T1000 (cell line): ENCODE measurements at regions not wholly inside any gene's neighbourhood (a gene's known extent, or its start where the extent isn't known, plus 50 kb on each side); places are given as distances from the start of the nearest gene placed in this dataset.
A peak's percentile ranks its signal among the peaks of the same experiment; 100 is the strongest.
"Not testable (repeated sequence)": the region's sequence is repeated elsewhere in the genome, so short reads cannot be mapped to it uniquely, and the experiment has no call there.

Experiments used
- DNase-seq: peaks from one replicate; lab custom pipeline; 2025; ENCODE audit warnings: mixed read lengths; lab: John Stamatoyannopoulos, UW

- no peak for DNase-seq
Observed at GRCh38 chr2:126050991-126051736, 604.8 kb upstream of the GYPC start.

- DNase-seq = not testable (repeated sequence)
Observed at GRCh38 chr2:126051737-126052240, 604.2 kb upstream of the GYPC start.

- no peak for DNase-seq
Observed at GRCh38 chr2:126059379-126059778, 596.6 kb upstream of the GYPC start.

GRCh38 chr2:126085011-126085795, 570.8 kb upstream of the GYPC start:
- no peak for DNase-seq

GRCh38 chr2:126100962-126101361, 555.0 kb upstream of the GYPC start:
- DNase-seq = no peak

GRCh38 chr2:126106006-126106405, 550.0 kb upstream of the GYPC start:
- DNase-seq = no peak

- no peak for DNase-seq
Observed at GRCh38 chr2:126107883-126108282, 548.1 kb upstream of the GYPC start.

GRCh38 chr2:126115975-126116374, 540.0 kb upstream of the GYPC start:
- no peak for DNase-seq

- no peak for DNase-seq
Observed at GRCh38 chr2:126117886-126118285, 538.1 kb upstream of the GYPC start.

GRCh38 chr2:126145752-126146151, 510.2 kb upstream of the GYPC start:
- DNase-seq = no peak

GRCh38 chr2:126154256-126154785, 501.6 kb upstream of the GYPC start:
- DNase-seq = no peak

GRCh38 chr2:126160950-126161349, 495.0 kb upstream of the GYPC start:
- DNase-seq = not testable (repeated sequence)

- no peak for DNase-seq
Observed at GRCh38 chr2:126172631-126173184, 483.2 kb upstream of the GYPC start.

GRCh38 chr2:126175222-126175621, 480.7 kb upstream of the GYPC start:
- no peak for DNase-seq

GRCh38 chr2:126177479-126177878, 478.5 kb upstream of the GYPC start:
- no peak for DNase-seq

GRCh38 chr2:126187668-126188067, 468.3 kb upstream of the GYPC start:
- DNase-seq = peak; percentile 25

- DNase-seq = no peak
Observed at GRCh38 chr2:126189527-126189926, 466.4 kb upstream of the GYPC start.

GRCh38 chr2:126200538-126200937, 455.4 kb upstream of the GYPC start:
- no peak for DNase-seq

GRCh38 chr2:126208266-126208665, 447.7 kb upstream of the GYPC start:
- no peak for DNase-seq

GRCh38 chr2:126212735-126213134, 443.2 kb upstream of the GYPC start:
- DNase-seq = no peak

- DNase-seq = no peak
Observed at GRCh38 chr2:126219081-126219480, 436.9 kb upstream of the GYPC start.

GRCh38 chr2:126220331-126220730, 435.6 kb upstream of the GYPC start:
- peak; percentile 12 for DNase-seq

- DNase-seq = no peak
Observed at GRCh38 chr2:126221506-126221905, 434.5 kb upstream of the GYPC start.
